DMS 273 treated with DMSO at 0.1 percent for 48 hours (cell line): ENCODE measurements at regions not wholly inside any gene's neighbourhood (a gene's known extent, or its start where the extent isn't known, plus 50 kb on each side); places are given as distances from the start of the nearest gene placed in this dataset.
"Not testable (repeated sequence)": the region's sequence is repeated elsewhere in the genome, so short reads cannot be mapped to it uniquely, and the experiment has no call there.

Experiments used
- DNase-seq: peaks from one replicate; lab custom pipeline; 2025; lab: John Stamatoyannopoulos, UW

DNA sequence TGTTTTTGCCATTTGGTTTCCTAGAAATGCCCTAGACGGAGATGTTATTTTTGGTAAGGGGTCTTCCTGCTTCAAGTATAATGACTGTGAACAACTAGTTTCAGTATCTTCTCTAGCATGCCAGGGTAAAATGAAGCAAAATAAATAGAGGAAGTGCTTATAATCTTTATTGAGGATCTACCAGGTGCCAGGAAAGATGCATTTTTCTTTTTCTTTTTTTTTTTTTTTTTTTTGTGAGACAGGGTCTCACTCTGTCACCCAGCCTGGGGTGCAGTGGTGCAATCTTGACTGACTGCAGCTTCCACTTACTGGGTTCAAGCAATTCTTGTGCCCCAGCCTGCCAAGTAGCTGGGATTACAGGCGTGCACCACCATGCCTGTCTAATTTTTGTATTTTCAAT lies 146.6 kb upstream of the GRK3 start:
- DNase-seq = not testable (repeated sequence)

DNA sequence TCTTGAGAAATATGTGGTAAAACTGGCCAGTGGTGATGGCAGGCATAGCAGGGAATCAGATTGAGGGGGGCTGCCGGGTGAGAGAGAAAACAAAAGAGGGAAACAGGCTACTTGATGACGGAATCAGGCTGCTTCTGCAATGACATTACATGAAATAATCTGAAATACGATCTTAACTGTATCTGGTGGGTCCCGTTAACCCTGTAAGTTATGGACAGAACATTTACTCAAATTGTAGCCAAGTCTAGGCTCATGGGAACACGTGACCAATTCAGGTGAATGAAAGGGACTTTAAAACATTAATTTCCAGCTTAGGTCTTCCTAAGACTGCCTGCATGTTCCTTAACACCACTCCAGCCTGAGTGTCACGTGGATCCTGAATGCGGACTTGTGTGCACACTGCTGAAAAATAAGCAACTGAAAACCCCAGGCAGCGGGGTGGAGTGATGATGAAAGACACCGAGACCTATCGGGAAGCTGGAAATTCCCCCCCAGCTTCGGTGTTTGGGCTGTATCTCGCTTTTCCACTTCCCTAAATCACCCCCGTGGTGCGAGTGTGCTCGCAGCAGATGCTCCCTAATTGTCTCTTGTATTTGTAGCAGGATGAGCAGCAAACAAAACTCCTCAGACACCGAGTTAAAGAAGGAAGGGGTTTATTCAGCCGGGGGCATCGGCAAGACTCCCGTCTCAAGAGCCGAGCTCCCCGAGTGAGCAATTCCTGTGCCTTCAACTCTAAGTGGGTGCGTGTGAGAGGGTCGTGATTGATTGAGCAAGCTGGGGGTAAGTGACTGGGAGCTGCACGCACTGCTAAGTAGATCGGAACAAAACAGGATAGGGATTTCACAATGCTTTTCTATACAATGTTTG lies 145.0 kb upstream of the GRK3 start:
- DNase-seq = no peak

DNA sequence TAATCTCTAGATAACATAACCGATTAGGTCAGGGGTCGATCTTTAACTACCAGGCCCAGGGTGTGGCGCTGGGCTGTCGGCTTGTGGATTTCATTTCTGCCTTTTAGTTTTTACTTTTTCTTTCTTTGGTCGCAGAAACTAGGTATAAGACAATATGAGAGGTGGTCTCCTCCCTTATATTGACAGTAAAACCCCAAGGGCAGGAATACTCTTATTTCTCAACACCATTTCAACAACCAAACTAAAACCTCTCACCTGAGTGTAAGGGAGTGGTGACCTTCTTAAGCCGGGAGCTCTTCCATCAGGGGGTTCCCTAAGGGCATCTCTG lies 144.4 kb upstream of the GRK3 start:
- DNase-seq = not testable (repeated sequence)

DNA sequence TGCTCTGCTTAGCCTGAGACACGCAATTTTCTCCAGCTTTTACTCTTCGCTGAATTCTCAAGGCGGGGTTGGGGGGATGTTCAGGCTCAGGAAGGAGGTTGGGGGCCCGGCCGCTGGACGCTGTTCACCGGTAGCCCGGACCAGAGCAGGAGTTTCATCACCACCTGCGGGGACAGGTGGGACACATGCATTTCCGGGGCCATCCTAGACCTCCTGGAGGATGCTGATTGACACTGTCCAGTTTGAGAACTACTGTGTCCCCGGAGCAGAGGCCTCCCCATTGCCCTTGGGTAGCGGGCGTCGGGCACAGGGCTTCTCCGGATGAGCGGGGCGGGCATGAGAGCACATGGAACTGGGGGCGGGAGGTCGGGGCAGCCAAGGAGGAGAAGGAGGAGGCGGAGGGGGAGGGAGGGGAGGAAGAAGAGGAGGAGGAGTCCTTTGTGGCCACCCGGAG lies 144.0 kb upstream of the GRK3 start:
- DNase-seq = no peak

DNA sequence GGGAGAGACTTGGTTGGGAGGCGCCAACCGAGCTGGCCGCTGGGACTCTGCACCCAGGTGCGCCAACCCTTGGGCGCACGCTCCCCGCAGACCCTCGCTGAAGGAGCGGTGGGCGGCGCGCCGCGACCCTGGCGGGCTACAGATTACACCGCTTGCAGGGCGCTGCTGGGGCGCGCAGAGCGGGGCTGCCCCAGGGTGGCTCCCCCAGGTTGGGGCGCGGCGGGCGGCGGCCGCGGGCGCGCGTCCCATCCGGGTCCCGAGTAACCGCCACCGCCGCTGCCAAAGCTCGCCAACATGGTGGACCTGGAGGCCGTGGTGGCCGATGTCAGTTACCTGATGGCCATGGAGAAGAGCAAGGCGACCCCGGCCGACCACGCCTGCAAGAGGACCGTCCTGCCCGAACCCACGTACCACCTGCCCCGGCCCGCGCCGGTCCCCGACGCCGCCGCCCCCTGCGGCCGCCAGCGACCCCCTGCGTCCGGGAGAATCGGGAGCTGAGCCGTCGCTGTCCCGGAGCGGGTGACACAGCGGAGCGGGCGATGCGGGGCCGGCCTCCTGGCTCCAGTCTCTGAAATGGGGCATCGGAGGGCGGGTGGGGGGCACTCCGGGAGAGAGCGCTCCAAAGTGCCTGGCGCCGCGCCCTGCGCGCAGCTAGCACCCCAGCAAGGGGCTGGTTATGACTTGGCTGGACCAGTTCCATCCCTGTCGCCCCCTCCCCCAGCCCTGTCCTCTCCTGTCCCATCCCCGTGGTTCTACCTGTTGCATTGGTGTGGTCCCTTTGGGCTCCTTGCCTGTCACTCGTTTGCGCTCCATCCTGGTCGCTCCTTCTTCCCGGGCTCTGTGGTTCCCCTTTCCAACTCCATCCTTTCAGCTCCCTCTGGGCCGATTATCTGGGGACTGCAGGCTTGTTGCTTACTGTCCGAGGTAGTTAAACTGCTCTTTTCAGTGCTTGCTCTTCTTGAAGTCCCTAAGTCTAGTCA lies 143.3 kb upstream of the GRK3 start:
- no peak for DNase-seq

DNA sequence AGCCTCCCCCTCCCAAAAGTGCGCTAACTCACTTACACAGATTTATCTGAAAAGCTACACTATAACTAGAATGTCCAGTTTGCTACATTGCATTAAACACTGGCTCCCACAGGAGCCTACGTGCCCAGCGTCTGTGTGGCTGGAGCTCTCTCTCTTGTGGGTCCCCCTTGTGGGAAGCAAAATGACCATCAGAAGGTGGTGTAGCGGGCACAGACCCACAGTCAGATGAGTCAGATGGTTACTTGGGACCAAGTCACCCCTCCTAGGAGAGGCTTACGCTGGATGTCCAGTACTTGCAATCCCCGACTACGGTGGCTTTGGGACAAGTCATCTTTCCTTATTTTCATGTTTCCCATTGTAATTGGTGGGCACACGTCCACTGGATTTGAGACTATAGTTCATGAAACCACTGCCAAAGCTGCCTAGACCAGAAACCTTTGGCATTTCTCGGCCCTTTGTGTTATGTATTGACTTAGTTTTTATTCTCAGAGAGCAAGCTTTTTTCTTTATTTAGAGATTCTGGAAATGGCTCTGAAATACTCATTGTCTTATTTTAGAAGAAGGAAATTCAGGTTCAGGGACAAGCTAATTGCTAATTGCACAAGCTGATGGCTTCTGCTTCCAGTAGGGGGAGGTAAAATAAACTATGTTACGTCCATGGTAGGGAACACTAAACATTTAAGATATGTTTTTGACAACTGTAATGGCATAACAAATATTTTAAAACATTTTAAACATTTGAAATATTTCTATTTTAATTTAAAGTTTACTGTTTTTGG lies 137.8 kb upstream of the GRK3 start:
- DNase-seq = not testable (repeated sequence)

DNA sequence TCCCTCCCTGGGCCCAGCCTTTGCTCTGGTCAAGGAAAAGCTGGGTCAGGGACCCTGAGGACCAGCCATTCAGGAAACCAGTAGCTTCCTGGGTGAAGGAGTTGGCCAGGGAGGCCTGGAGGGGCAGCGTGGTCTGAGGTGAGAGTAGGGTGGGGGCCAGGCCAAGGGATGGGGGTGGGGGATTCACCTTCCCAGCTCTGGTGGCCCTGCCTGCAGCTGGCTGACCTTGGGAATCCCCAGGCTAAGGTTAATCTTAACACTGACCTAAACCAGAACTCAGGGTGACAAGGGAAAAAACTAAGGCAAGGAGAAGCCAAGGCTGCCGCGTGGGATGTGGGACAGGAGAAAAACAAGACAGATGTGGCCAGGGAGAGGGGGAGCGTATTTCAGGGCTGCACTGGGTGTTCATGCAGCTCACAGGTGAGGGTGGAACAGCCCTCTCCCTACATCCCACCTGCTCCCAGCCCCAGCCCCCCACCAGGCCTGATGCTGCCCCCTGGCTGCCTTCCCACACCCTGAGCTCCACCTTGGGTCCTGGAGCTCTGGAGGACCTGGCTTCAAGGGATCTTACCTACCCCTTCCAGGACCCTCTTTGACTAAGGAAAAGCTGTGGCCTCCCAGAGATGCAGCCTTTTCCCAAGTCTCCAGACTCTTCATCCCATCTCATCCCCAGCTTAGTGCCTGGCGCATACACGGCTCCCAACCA lies 132.7 kb upstream of the GRK3 start:
- not testable (repeated sequence) for DNase-seq

DNA sequence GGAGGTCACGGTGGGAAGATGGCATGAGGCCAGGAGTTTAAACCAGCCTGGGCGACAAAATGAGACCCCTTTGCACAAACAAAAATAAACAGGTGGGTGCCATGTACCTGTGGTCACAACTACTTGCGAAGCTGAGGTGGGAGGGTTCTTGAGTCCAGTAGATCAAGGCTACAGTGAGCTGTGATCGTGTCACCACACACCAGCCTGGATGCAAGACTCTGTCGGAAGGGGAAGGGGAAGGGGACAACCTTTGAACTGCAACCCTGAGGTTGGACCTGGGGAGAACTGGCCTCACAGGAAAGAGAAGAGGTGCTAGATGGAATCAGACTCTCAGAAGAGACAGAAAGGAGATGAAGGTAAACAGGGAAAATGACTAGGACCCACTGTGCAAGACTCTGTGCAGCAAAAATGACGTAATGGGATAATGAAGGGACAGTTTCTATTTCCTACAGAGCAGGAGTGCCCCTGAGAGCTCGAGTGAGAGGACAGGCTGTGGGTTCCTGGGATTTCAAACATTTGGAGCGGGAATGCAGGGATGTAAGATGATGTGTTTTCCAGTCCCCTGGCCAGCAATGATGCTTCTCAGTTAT lies 131.0 kb upstream of the GRK3 start:
- not testable (repeated sequence) for DNase-seq

DNA sequence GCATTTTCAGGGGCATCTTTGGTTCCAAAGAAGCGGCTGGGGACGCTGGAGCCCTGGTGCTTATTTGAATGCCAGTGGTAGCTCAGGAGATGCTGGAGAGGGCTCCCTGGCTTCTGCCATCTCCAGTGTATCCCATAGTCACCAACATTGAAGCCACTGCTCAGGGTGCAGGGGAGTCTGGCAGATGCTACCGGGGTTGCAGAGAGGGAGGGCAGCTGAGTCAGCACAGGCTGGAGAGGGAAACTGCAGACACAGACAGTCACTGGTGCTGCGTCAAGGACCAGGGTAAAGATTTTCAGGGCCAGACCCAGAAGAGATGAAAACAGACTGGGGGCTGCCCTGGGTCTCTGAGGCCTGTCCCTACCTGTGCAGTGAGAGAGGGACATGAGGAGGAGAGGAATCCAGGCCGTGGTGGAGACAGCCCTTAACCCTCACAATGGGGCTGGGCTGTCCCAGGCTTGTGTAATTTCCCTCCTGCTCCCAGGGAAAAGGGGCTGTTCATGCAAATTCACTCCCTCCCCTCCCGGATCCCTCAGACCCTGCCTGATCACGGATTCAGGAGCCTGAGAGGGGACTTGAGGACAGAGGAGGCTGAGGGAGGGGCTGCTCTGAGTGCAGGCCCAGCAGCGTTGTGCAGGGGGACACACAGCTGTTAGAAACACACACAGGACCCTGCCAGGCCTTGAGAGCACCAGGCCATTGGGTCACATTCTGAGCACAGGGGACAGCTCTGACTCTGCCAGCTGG lies 126.9 kb upstream of the GRK3 start:
- DNase-seq = no peak

DNA sequence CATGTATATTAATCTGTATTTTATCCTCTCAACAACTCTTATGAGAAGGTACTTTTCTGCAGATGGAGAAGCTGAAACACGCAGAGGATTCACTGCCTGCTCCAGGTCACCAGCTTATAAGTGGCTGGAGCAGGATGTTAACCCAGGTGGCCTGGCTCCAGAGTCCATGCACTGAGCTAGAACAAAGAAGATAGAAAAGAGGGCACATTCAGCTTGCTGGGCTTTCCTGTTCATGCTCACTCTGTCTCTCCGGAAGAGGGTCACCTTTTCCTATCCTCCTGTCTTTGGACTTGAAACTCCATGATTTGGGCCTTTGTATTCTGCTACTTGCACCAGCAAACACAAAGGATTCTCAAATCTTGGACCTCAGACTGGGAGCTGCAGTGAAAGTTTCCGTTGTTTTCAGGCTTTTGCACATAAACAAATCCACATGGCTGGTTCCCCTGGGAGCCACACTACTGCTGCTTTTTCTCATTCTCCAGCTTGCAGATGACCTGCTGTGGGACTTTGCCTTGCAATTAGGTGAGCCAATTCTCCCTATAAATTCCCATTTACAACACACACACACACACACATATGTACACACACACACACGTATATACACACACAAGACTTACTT lies 117.3 kb upstream of the GRK3 start:
- DNase-seq = no peak

DNA sequence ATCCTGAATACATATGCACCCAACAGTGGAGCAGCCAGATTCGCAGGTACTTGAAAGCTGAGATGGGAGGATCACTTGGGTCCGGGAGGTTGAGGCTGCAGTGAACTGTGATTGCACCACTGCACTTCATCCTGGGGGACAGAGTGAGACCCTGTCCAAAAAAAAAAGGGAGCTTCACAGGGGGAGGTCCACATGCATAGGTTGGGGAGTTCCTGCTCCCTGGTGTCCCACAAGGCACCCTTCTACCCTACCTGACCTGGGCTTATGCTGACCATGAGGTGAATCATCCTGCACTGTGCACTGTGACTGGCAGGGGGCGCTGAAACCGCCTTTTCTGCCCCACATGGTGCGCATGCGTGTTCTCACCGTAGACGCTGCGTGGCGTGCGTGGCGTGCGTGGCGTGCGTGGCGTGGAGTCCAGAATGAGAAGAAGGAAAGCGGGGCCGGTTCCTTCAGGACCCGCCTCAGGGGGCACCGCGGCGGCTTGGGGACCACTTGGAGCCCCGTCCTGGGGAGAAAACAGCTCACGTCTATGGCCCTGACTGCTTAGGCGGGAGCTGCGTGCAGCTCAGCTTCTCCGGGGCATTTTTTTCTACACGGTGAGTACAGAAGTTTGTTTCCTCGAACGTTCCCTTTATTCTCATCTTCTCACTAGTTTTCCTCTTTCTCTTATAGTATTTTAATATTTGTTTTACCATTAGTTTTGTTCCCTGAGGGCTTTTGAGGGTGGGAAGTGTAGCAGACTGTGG lies 116.6 kb upstream of the GRK3 start:
- DNase-seq = peak; percentile 45

DNA sequence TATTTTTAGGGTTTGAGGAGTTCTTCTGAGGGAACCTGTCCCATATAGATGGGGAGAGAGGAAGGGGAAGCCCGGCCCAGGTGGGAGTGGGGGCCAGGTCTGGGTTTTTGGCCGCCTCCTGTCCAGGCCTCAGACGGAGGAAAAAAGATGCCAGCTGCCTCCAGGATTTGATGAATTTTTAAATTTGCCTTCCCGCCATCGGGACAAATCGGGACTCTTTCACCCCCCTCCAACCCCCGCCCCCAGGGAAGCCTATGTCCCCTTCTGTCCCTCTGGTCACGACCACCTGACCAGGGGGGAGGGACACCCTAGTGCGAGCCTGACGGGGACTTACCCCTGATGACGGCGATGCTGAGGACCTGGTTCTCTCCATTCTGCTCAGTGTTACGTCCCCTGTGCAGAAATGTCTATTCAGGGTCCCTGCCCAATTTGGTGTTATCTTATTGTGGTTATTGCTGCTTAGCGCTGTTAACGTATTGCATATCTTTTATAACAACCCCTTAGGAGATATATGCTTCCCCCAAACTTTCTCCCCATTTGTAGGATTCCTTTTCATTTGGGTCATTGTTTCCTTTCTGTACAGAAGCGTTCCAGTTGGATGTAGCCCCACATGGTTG lies 115.9 kb upstream of the GRK3 start:
- no peak for DNase-seq

DNA sequence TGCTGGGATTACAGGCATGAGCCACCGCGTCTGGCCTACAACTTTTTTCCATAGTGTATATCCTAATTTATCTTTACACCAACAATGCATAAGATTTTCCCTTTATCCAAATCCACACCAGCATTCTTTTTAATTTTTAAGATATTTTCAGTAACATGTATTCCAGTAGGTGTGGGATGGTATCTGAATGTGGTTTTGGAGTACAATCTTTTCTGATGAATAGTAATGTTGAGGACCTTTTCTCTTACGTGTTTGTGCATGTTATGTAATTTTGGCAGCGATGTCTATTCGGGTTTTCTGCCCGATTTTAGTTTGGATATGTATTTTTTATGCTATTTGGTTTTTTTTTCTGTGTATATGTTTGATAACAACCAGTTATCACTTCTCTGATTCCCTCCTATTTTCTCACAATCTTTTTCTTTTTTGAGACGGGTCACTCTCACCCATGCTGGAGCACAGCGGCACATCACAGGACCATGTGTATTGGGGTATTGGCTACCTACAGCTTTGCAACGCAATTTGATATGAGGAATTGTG lies 114.6 kb upstream of the GRK3 start:
- DNase-seq = no peak

DNA sequence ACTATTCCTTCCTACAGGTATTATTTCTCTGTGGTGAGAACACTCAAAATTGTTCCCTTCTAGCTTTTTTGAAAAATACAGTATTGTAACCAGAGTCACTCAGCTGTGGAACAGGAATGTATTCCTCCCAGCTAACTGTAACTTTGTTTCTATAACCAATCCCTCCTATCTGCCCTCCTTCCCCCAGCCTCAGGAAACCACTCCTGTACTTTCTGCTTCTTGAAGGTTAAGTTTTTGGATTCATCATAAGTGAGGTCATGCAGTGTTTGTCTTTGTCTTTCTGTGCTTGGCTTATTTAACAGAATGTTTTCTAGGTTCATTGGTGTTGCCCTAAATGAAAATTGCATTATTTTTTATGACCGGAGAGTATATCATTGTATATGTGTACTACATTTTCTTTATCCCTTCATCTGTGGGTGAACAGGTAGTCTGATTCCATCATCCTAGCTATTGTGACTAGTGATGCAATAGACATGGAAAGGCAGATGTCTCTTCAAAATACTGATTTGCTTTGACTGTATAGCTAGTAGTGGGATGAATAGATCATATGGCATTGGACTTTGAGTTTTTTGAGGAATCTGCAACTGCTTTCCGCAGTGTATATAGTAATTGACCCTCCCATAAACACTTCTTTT lies 112.9 kb upstream of the GRK3 start:
- no peak for DNase-seq

DNA sequence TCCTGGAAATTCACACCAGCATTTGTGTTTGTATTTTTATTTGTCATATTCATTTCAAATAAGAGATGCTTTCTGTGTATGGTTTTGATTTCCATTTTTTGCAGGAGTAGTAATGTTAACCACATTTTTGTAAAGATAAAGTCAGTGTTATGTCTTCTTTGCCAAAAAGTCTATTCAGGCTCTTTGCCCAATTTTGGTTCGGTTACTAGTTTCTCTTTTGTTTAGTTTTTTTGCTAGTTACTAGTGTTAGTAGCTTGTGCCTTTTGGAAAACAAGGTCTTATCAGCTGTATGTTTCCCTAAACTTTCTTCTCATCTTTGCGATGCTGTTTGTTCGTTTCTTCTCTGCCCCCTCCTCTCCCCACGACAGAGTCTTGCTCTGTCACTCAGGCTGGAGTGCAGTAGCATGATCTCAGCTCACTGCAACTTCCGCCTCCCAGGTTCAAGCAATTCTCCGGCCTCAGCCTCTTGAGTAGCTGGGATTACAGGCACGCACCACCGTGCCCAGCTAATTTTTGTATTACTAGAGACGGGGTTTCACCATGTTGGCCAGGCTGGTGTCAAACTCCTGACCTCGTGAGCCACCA lies 112.3 kb upstream of the GRK3 start:
- DNase-seq = no peak

DNA sequence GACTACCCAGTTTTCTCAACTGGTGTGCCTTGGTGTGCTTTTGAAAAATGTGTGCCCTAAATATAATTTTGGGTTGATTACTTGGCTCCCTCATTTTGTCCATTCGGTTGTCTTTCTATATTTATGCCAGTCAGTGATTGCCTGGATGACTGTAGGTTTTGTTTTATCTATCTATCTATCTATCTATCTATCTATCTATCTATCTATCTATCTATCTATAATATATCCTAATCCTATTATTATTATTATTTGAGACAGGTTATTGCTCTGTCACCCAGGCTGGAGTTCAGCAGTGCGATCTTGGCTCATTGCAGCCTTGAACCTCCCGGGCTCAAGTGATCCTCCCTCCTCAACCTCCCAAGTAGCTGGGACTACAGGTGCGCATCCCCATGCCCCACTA lies 111.4 kb upstream of the GRK3 start:
- DNase-seq = no peak

DNA sequence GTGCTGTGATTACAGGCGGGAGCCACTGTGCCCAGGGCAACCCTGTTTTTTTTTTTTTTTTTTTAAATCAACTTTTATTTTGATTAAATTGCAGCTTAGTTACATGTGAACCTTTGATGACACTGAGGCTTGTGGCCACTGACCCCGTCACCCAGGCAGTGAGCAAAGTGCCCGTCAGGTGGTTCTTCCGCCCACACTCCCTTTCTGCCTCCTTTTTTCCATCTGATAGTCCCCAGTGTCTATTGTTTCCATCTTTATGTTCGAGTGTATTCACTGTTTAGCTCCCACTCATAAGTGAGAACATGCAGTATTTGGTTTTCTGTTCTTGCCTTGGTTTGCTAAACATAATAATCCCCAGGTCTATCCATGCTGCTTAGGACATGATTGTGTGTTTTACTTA lies 110.9 kb upstream of the GRK3 start:
- DNase-seq = no peak
